GM13976 (cell line): ENCODE measurements at regions not wholly inside any gene's neighbourhood (a gene's known extent, or its start where the extent isn't known, plus 50 kb on each side); places are given as distances from the start of the nearest gene placed in this dataset.

Experiments
- DNase-seq: peaks from one replicate; pipeline ENCODE4 v3.0.0; 2012; ENCODE audit warnings: low spot score
- in situ Hi-C: fragments of 300-500 bp; cut with MboI; formaldehyde crosslinking; loops from one replicate; pipeline ENCODE4 v1.12.0; 2022; ENCODE audit warnings: low sequenced_read_pairs, mixed read lengths, inconsistent platforms; ENCODE audit not compliant: unreplicated experiment
- TF ChIP-seq, protein P1 (sequence below): IDR thresholded peaks from 2 replicates; pipeline ENCODE4 v1.5.1; 2012; ENCODE audit warnings: borderline replicate concordance, mild to moderate bottlenecking; ENCODE audit not compliant: insufficient read depth; ENCODE audit errors: extremely low read depth, missing control alignments, control extremely low read depth

DNA sequence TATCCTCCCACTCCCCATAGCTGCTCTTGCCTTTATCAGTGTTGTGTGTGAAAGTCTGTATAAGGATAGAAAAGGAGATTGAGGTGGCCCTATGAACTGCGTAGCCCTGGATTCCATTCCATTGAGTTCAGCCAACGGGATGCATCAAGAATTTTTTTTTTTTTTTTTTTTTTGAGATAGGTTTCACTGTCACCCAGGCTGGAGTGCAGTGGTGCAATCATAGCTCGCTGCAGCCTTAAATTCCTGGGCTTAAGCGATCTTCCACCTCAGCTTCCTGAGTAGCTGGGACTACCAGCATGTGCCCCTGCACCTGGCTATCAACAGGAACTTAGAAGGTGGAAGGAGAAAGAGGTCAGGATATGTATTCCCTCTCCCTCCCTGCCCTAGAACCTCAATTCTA is 187.2 kb upstream of the SPRY1 start:
- TF ChIP-seq, protein P1, sequence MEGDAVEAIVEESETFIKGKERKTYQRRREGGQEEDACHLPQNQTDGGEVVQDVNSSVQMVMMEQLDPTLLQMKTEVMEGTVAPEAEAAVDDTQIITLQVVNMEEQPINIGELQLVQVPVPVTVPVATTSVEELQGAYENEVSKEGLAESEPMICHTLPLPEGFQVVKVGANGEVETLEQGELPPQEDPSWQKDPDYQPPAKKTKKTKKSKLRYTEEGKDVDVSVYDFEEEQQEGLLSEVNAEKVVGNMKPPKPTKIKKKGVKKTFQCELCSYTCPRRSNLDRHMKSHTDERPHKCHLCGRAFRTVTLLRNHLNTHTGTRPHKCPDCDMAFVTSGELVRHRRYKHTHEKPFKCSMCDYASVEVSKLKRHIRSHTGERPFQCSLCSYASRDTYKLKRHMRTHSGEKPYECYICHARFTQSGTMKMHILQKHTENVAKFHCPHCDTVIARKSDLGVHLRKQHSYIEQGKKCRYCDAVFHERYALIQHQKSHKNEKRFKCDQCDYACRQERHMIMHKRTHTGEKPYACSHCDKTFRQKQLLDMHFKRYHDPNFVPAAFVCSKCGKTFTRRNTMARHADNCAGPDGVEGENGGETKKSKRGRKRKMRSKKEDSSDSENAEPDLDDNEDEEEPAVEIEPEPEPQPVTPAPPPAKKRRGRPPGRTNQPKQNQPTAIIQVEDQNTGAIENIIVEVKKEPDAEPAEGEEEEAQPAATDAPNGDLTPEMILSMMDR, result no peak
- in situ Hi-C loops, result no loop called here
- DNase-seq, result no peak

DNA sequence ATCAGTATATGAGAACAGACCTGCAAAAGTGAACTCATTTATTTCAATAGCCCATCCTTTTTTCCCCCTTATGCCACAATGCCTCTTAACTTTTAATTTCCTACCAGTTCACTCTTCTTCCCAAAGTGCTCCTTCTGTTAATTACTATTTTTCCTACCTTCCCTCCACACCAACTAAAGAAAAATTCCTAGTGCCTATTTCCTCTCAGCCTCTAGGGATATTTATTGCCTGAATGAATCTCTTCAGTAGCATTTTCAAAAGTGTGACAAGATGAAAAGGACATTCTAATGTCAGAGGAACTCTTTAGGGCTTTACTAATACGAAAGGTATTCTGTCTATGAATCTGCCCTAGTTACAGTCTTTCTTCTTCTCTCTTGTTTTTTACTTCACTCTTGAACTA is 181.1 kb upstream of the SPRY1 start:
- in situ Hi-C loops, result no loop called here
- TF ChIP-seq, protein P1, result no peak
- no peak for DNase-seq

- in situ Hi-C loops, result no loop called here
- TF ChIP-seq, protein P1, result no peak
- DNase-seq, result no peak
Observed at GRCh38 chr4:123216543-123216942, 180.1 kb upstream of the SPRY1 start.

- no peak for DNase-seq
- TF ChIP-seq, protein P1, result no peak
- in situ Hi-C loops, result no loop called here
Observed at GRCh38 chr4:123216946-123217345, 179.6 kb upstream of the SPRY1 start.

DNA sequence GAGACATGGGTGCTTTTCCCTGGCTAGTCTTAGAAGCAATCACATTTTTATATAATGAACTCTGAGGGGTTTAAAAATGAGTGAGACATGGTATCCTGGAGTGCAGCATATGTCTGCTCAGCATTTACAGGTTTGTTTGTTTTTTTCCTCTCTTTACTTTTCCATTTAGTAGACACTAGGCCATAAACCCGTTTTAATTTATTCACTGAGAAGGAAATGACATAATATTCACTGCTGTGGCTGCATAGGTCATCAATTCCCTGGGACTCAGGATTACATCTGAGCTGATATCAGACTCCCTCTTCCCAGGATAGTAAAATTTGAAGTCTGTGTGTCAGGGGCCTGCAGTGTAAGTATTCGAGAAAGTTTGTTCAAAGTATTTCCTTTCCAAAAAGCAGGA is 178.9 kb upstream of the SPRY1 start:
- TF ChIP-seq, protein P1, result no peak
- DNase-seq, result no peak
- in situ Hi-C loops, result no loop called here

GRCh38 chr4:123218981-123219380 is 177.6 kb upstream of the SPRY1 start:
- TF ChIP-seq, protein P1, result no peak
- in situ Hi-C loops, result no loop called here
- no peak for DNase-seq

DNA sequence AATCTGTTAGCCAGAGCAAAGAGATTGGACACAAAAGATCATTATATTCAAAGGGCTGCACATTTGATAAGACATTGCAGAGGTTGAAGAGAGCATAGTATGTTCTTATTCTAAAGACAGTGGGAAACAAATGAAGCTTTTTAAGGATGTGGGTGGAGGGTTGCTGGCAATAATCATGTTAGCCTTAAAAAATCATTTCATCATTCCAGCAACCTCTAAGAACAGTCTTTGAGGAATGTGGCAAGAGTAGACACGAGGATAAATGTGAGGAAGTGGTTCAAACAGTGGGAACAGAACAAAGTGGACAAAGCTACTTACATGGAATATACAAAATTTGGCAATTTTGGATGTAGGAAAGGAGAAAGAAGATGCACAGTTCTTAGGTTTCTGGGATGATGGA is 167.3 kb upstream of the SPRY1 start:
- TF ChIP-seq, protein P1, result no peak
- no peak for DNase-seq
- in situ Hi-C loops, result no loop called here
